Ovary (tissue), 3 donors: ENCODE measurements at regions not wholly inside any gene's neighbourhood (a gene's known extent, or its start where the extent isn't known, plus 50 kb on each side); places are given as distances from the start of the nearest gene placed in this dataset.

Experiments used
- EP300 ChIP-seq: sonication (generic); formaldehyde crosslinking; IDR thresholded peaks from one replicate; pipeline ENCODE4 v1.6.1; 2017; ENCODE audit warnings: antibody characterized with exemption
- POLR2A ChIP-seq: fragments of 450-650 bp; IDR thresholded peaks from one replicate; pipeline ENCODE4 v1.6.1; 2017; ENCODE audit warnings: antibody characterized with exemption, mild to moderate bottlenecking, moderate library complexity
- TF ChIP-seq, protein P1 (sequence below), 3 donors: fragments of 450-650 bp in 2 of 3; fragments of 200-600 bp in 1 of 3; IDR thresholded peaks; one replicate each; pipeline versions ENCODE4 v1.5.1 to v1.8.0; 2016 to 2022; ENCODE audit warnings: antibody characterized with exemption in 3 of 3, mild to moderate bottlenecking in 1 of 3
- donor health status: DM: no; HTN: no; CAD: no.

DNA sequence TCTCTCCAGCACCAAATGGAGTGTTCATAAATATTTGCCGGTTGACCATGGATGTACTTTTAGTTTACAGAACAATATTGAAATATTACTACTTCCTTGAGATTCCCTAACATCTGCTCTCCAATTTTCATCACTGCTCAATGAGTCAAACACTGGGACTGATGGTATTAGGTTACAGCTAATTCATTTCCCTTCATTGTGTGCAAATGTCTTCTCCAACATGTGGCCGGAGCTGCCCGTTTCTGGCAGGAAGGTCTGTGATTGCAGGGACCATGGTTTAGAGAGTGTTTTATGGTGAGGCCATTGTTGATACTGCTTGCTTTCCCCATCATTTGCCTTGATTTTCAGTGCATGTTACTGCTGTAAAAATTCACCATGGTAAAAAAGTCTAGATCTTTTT is 209.3 kb downstream of the HS3ST3B1 start:
- TF ChIP-seq POLR2A, result no peak
- TF ChIP-seq, protein P1, sequence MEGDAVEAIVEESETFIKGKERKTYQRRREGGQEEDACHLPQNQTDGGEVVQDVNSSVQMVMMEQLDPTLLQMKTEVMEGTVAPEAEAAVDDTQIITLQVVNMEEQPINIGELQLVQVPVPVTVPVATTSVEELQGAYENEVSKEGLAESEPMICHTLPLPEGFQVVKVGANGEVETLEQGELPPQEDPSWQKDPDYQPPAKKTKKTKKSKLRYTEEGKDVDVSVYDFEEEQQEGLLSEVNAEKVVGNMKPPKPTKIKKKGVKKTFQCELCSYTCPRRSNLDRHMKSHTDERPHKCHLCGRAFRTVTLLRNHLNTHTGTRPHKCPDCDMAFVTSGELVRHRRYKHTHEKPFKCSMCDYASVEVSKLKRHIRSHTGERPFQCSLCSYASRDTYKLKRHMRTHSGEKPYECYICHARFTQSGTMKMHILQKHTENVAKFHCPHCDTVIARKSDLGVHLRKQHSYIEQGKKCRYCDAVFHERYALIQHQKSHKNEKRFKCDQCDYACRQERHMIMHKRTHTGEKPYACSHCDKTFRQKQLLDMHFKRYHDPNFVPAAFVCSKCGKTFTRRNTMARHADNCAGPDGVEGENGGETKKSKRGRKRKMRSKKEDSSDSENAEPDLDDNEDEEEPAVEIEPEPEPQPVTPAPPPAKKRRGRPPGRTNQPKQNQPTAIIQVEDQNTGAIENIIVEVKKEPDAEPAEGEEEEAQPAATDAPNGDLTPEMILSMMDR (IDR thresholded peaks at IDR 0.05), result no peak
- no peak for TF ChIP-seq EP300
